RPMI8226 (cell line): ENCODE measurements at regions not wholly inside any gene's neighbourhood (a gene's known extent, or its start where the extent isn't known, plus 50 kb on each side); places are given as distances from the start of the nearest gene placed in this dataset.
"Not testable (repeated sequence)": the region's sequence is repeated elsewhere in the genome, so short reads cannot be mapped to it uniquely, and the experiment has no call there.

Experiments used
- DNase-seq: peaks from one replicate; pipeline ENCODE4 v3.0.0-alpha.2; 2015

- DNase-seq = no peak
Measured at GRCh38 chr6:118718903-118719302, 67.5 kb upstream of the CEP85L start.

DNA sequence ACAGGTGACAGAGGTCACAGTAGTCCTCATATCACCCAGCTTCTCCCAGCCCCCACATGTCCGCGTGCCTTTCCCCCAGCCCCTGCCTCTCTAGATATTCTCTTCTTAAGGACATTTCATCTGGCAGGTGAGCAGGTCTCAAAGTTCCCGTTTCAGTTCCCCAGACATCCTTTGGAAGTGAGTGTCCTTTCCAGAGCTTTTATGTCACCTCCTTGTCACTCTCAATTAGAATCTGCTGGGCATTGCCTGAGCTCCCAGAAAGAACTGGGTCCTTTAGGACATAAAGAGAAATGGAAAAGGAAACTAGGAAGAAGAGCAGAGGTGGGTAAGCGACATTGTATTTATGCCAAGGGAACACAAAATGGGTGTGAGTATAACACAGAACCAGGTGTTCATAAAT, 66.9 kb upstream of the CEP85L start:
- no peak for DNase-seq

- DNase-seq = no peak
Measured at GRCh38 chr6:118717106-118717505, 65.7 kb upstream of the CEP85L start.

GRCh38 chr6:118715907-118716306, 64.5 kb upstream of the CEP85L start:
- DNase-seq = not testable (repeated sequence)

GRCh38 chr6:118715376-118715775, 64.0 kb upstream of the CEP85L start:
- no peak for DNase-seq

GRCh38 chr6:118714756-118715155, 63.4 kb upstream of the CEP85L start:
- no peak for DNase-seq

- no peak for DNase-seq
Measured at GRCh38 chr6:118712969-118713368, 61.6 kb upstream of the CEP85L start.

- DNase-seq = no peak
Measured at GRCh38 chr6:118710616-118711015, 59.2 kb upstream of the CEP85L start.

DNA sequence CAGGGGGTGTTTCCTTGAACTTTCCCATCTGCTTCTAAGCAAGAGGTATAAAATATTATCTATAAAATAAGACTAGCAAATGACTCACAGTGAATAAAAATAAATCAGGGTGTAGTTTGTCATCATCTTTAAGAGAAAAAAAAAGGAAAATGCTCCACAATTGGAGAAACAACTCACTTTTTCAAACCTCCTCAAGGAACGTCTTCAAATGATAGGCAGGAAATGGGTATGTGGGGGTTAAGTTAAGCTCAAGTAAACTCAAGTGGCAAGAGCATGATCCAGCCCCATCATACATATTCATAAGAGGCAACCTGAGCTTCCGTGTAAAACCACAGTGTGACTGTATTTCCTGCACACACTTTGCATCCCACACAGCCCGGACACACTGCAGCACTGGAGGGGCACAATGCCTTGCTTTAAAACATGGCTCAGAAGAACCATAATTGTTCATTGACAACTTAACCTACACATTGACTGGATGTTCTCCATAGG, 58.5 kb upstream of the CEP85L start:
- no peak for DNase-seq

GRCh38 chr6:118708744-118709143, 57.4 kb upstream of the CEP85L start:
- DNase-seq = no peak

- no peak for DNase-seq
Measured at GRCh38 chr6:118708055-118708454, 56.7 kb upstream of the CEP85L start.

DNA sequence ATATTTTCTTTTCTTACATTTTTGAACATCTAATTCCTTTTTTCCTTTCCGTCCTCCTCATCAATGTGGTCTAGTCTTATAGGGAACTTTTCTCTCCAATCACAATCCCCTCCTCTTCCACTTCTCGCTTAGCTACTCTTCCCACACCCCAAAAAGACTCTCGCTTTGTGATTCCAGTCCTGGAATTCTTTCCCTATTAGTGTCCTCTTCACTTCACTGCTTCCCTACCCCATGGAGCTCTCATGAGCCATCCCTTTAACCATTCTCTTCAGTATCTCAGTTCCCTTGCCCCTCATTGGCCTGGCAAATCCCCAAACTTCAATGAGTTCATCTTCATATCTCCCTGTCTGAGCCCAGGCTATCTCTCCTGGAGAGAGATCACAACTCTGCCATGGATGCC, 55.3 kb upstream of the CEP85L start:
- DNase-seq = no peak

DNA sequence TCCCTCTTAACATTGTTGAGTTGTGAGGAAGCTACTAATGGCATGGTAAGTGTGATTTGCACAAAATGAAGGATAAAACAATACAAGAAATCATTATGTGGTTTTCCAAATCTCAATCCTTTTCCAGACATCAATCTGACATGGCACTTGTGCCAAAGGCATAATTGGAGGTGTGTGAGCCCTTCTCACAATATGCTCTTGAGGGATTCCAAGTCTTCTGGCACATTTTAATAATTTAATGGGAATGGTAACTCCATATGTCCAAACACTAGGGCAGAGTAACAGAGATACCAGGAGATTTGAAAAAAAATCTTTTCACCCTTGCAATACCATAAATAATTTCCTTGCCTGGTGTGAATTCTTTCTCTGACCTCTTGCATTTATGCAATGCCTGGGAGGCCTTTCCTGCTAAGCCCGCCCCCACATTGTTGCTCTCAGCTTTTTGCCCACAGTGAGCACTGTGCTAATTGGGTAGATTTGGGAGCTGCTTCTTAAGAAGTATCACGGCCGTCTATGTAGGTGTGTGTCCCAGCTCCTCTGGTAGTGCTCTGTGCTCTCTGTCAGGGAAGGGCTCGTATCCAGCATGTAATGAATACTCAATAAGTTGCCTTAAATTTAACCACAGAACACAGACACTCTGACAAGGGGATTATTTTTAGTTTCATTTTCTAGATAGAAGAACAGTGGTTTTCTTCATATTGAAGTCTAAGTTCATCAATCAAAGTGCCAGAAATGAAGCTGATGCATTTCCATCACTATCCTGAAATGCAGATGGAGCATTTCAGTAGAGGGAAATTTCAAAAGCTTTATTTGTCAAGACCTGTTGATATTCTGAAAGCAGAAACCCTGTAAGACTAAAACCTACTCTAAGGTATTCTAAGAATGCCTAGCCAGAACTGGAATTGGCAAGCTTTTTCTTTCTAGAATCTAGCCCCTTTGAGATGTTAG, 54.4 kb upstream of the CEP85L start:
- DNase-seq = no peak

DNA sequence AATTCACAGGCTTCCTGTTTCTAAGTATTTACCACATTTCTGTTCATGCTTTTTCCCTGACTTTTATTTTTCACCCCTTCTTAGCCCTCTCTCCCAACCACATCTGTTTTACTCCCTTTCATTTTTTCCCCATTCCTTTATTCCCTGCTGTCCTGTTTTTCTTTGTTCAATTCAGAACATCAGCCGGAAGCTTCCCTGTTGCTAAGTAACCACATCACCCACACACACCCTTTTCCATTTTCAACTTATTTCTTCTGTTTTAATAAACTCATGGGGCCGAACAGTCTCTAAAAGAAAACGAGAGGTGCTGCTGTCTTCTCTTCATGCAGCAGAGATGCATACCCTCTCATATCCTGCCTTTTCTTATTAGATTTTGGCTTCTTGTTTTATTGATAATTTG, 53.5 kb upstream of the CEP85L start:
- no peak for DNase-seq

- not testable (repeated sequence) for DNase-seq
Measured at GRCh38 chr6:118701260-118701659, 49.9 kb upstream of the CEP85L start.
